Motor neuron (in vitro differentiated cells): ENCODE measurements at regions not wholly inside any gene's neighbourhood (a gene's known extent, or its start where the extent isn't known, plus 50 kb on each side); places are given as distances from the start of the nearest gene placed in this dataset.

ENCODE experiments used
- ATAC-seq, 8 experiments: fragments of 200-7000 bp; cut with Tn5 transposase; replicated peaks in 6 of 8; 2 replicates each; pipeline ENCODE4 v1.8.0; 2021; ENCODE audit warnings: mild to moderate bottlenecking in 8 of 8, moderate library complexity in 8 of 8
- H3K27ac ChIP-seq, 2 donors: fragments of 250-450 bp; sonication (Bioruptor Pico); 2 replicates each; pipeline ENCODE4 v1.9.0; 2021; ENCODE audit warnings: antibody characterized with exemption in 2 of 2, mild to moderate bottlenecking in 2 of 2, moderate library complexity in 1 of 2
- H3K4me1 ChIP-seq, 2 donors: fragments of 250-450 bp; sonication (Bioruptor Pico); replicated peaks in 1 of 2; 2 replicates each; pipeline ENCODE4 v1.6.1; 2021; ENCODE audit warnings: antibody characterized with exemption in 2 of 2, mild to moderate bottlenecking in 2 of 2, moderate library complexity in 1 of 2
- H3K4me3 ChIP-seq, 5 donors: fragments of 250-450 bp; sonication (Bioruptor Pico); 2 replicates each; pipeline ENCODE4 v1.9.0; 2021; ENCODE audit warnings: antibody characterized with exemption in 5 of 5, mild to moderate bottlenecking in 5 of 5, moderate library complexity in 4 of 5
- WGBS, 10 experiments: fragments of 450-650 bp; shearing (Covaris generic); methylation state at CpG; one replicate each; pipeline ENCODE4 v1.0.0; 2022; 5-methylcytosine and 5-hydroxymethylcytosine counted together
- in situ Hi-C, 9 experiments: fragments of 400-800 bp; cut with MboI; loops; one replicate each; pipeline ENCODE4 v1.15.0; 2021; ENCODE audit warnings: low sequenced_read_pairs in 9 of 9, low pct_unique_long_range_greater_than_20kb in 2 of 9; ENCODE audit not compliant: unreplicated experiment in 9 of 9

DNA sequence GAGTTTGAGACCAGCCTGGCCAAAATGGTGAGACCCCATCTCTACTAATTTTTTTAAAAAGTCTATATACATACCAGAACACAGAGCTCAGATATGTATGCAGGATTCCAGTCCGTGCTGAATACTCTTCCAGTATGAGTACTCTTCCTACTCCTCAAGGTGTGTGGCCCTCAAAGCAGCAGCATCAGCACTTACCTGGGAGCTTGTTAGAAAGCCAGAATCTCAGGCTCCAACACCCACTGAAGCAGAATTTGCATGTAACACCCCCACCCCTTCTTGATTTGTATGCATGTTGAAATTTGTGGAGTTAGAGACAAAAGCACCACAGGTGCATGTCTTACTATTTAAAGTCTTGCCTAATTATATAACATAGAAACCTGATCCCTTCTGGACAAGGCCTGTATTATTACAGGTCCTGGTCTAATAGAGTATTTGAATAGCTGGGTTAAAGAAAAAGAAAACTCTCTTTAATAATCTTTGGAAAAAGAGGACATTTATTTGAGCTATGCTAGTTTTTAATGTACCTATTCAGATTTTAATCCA lies 50.3 kb upstream of the NFE2L2 start:
- in situ Hi-C loops: no loop called here
- Histone ChIP-seq H3K27ac (no peak overlapping the region), H3K4me3 (no peak overlapping the region), H3K4me1 (peaks cover 0 to 8% of the 10 kb centered on the region in 2 donors)
- ATAC-seq: peak in 1 of 8 experiments; percentile 5
- 60 to 100% (median 75%) methylated on average over 1 of the region's 1 CpG; no CpG with 5 or more reads in 6 of the 10 experiments for WGBS, 10 experiments

DNA sequence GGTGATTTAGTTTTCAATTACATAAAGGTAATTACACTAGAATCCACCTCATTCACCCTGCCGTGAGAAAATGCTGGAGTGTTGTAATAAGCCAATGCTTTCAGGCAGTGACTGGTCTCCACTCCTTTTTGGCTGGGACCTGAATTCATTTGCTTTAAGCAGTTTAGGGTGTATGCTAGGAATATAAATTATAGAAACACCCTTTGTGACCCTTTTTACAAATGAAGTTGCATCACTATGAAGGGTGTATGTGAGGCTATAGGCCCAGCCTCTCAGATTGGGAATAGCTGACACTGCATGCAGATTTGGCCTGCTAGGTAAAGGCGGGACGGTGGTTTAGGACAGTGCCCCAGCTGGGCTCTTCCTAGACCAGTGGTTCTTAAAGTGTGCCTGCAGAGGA lies 50.8 kb upstream of the NFE2L2 start:
- H3K4me1 ChIP-seq: peaks cover 0 to 8% of the 10 kb centered on the region in 2 donors
- ATAC-seq: peak in 5 of 8 experiments; percentile 34 to 93 (median 90)
- 8 to 87% (median 44%) methylated on average over 1 to 3 of the region's 3 CpGs; no CpG with 5 or more reads in 4 of the 10 experiments for WGBS, 10 experiments
- in situ Hi-C loops: no loop called here
- H3K4me3 ChIP-seq: no peak overlapping the region
- no peak overlapping the region for H3K27ac ChIP-seq

GRCh38 chr2:177316756-177317155 lies 52.2 kb upstream of the NFE2L2 start:
- in situ Hi-C loops: no loop called here
- Histone ChIP-seq H3K4me3 (no peak overlapping the region), H3K27ac (no peak overlapping the region), H3K4me1 (peaks cover 0 to 8% of the 10 kb centered on the region in 2 donors)
- ATAC-seq: no peak
- 29 to 100% (median 100%) methylated on average over 1 of the region's 1 CpG; no CpG with 5 or more reads in 3 of the 10 experiments for WGBS, 10 experiments

DNA sequence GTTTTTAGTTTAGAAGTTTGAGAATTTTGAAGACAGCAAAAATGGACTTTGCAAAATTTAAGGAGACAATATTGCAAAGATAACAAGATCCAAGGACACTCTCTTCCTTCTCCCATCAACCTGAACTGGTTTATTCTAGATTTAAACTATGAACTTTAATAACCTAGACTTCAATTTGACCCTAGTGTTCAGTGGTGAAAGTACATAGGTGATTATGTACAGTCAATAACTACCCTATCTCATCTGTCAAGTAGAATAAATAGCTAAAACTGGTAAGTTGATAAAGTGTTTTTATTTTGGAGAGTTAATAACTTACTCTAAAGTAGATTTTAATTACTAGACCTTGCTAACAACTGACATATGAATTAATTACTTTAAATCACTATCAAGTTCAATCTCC lies 52.9 kb upstream of the NFE2L2 start:
- Histone ChIP-seq H3K4me1 (peaks cover 0 to 8% of the 10 kb centered on the region in 2 donors), H3K27ac (no peak overlapping the region), H3K4me3 (no peak overlapping the region)
- in situ Hi-C loops: no loop called here
- no peak for ATAC-seq

DNA sequence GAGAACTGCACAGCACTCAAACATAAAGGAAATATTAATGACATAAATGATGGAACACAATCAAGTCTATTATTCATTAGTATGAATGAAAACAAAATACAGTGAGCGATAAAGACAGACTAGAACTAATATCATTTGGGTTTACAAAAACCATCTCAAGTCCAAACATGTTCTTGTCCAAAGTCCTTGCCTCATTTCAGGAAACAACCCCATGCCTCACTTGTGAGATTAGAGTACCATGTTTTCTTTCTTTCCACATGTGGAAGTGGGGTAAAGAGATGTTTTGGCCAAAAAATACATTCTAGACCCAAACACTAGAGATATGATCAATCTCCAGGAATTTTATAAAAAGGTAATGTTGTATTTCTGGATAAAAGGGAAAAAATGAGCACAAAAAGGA lies 53.3 kb upstream of the NFE2L2 start:
- H3K4me1 ChIP-seq: peaks cover 0 to 8% of the 10 kb centered on the region in 2 donors
- no peak overlapping the region for H3K27ac ChIP-seq
- no peak overlapping the region for H3K4me3 ChIP-seq
- no peak for ATAC-seq
- in situ Hi-C loops: no loop called here
- WGBS, 10 experiments: 75 to 100% (median 100%) methylated on average over 1 of the region's 1 CpG

GRCh38 chr2:177318613-177319012 lies 54.1 kb upstream of the NFE2L2 start:
- Histone ChIP-seq H3K27ac (no peak overlapping the region), H3K4me3 (no peak overlapping the region), H3K4me1 (peaks cover 0 to 8% of the 10 kb centered on the region in 2 donors)
- in situ Hi-C loops: no loop called here
- no peak for ATAC-seq
- 80 to 100% (median 95%) methylated on average over 1 of the region's 1 CpG for WGBS, 10 experiments

- H3K27ac ChIP-seq: no peak overlapping the region
- WGBS, 10 experiments: 54 to 100% (median 78%) methylated on average over 1 to 2 of the region's 2 CpGs; no CpG with 5 or more reads in 4 of the 10 experiments
- in situ Hi-C loops: loop anchor here in 3 of 9 experiments (10.0 kb wide), 2 partner anchors 46 to 156 kb away; no protein-coding TSS in a partner anchor
- peaks cover 0 to 2% of the 10 kb centered on the region in 2 donors for H3K4me1 ChIP-seq
- no peak overlapping the region for H3K4me3 ChIP-seq
- no peak for ATAC-seq
Observed at GRCh38 chr2:177320596-177320995, 56.1 kb upstream of the NFE2L2 start.

DNA sequence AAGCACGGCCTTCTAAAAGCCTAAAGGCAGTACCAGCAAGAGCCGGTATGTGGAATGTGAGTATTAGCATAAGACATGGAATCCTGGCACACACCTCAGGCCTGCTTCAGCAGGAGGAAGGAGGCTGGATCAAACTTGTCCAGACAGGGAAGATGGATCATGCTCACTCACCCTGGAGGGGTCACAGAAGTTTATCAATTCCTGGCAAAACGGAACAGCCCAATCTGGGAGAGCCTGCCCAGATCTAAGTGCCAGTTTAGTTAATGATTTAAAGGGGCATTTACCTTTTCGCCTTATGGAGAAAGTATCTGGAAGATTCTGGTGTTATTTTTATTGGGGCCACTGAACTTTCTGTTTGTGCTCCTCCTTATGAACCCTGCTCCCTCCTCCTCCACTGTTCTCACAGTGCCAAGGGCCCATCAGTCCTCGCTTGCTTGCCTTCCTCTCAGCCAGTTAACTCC lies 58.3 kb upstream of the NFE2L2 start:
- WGBS, 10 experiments: 29 to 100% (median 67%) methylated on average over 1 to 5 of the region's 5 CpGs; no CpG with 5 or more reads in 1 of the 10 experiments
- peak in 3 of 8 experiments; percentile 65 to 79 (median 75) for ATAC-seq
- in situ Hi-C loops: loop anchor here in 3 of 9 experiments (10.0 kb wide), 2 partner anchors 48 to 158 kb away; no protein-coding TSS in a partner anchor
- Histone ChIP-seq H3K27ac (no peak overlapping the region), H3K4me3 (no peak overlapping the region), H3K4me1 (no peaks in the 10 kb centered on the region)

GRCh38 chr2:177324797-177325196 lies 60.3 kb upstream of the NFE2L2 start:
- Histone ChIP-seq H3K4me3 (no peak overlapping the region), H3K27ac (no peak overlapping the region), H3K4me1 (no peaks in the 10 kb centered on the region)
- ATAC-seq: no peak
- in situ Hi-C loops: loop anchor here in 8 of 9 experiments (10.0 to 25.0 kb wide), 6 partner anchors 50 to 438 kb away; a partner anchor contains a TSS
- WGBS, 10 experiments: 63 to 100% (median 86%) methylated on average over 1 to 3 of the region's 3 CpGs; no CpG with 5 or more reads in 1 of the 10 experiments

DNA sequence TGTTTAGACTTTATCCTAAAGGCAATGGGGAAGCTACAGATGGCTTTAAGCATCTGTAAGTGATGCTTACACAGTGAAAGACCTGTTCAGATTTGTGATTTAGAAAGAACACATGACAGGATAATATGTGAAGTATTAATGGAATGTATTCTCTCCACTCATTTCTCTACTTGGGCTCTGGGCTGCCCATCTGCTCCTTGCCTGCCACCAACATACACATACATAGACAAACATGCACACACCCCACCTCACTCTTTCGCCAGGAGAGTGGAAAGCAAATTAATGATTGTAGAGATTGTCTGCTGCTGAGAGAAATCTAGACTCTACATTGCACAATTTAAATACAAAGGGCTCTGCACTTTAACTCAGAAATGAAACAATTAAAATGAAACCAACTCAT lies 61.0 kb upstream of the NFE2L2 start:
- peak in 4 of 8 experiments; percentile 36 to 82 (median 41) for ATAC-seq
- Histone ChIP-seq H3K4me1 (no peaks in the 10 kb centered on the region), H3K27ac (no peak overlapping the region), H3K4me3 (no peak overlapping the region)
- 100% methylated on average over 1 of the region's 1 CpG; no CpG with 5 or more reads in 9 of the 10 experiments for WGBS, 10 experiments
- in situ Hi-C loops: loop anchor here in 8 of 9 experiments (10.0 to 25.0 kb wide), 6 partner anchors 51 to 437 kb away; a partner anchor contains a TSS

- ATAC-seq: peak in 1 of 8 experiments; percentile 42
- H3K4me3 ChIP-seq: no peak overlapping the region
- in situ Hi-C loops: loop anchor here in 8 of 9 experiments (10.0 to 25.0 kb wide), 6 partner anchors 51 to 436 kb away; a partner anchor contains a TSS
- WGBS, 10 experiments: 20 to 83% (median 61%) methylated on average over 1 to 2 of the region's 3 CpGs; no CpG with 5 or more reads in 4 of the 10 experiments
- H3K27ac ChIP-seq: no peak overlapping the region
- H3K4me1 ChIP-seq: no peaks in the 10 kb centered on the region
Observed at GRCh38 chr2:177326005-177326404, 61.5 kb upstream of the NFE2L2 start.

GRCh38 chr2:177326591-177326990 lies 62.1 kb upstream of the NFE2L2 start:
- in situ Hi-C loops: loop anchor here in 8 of 9 experiments (10.0 to 25.0 kb wide), 6 partner anchors 52 to 436 kb away; a partner anchor contains a TSS
- Histone ChIP-seq H3K4me1 (peaks cover 0 to under 1% of the 10 kb centered on the region in 2 donors), H3K27ac (no peak overlapping the region), H3K4me3 (no peak overlapping the region)
- no peak for ATAC-seq

GRCh38 chr2:177327009-177327408 lies 62.5 kb upstream of the NFE2L2 start:
- no peak for ATAC-seq
- 43 to 100% (median 100%) methylated on average over 1 of the region's 1 CpG for WGBS, 10 experiments
- H3K4me3 ChIP-seq: no peak overlapping the region
- peaks cover 0 to 4% of the 10 kb centered on the region in 2 donors for H3K4me1 ChIP-seq
- no peak overlapping the region for H3K27ac ChIP-seq
- in situ Hi-C loops: loop anchor here in 8 of 9 experiments (10.0 to 25.0 kb wide), 6 partner anchors 52 to 435 kb away; a partner anchor contains a TSS
